Sigmoid colon (tissue), 6 donors: ENCODE measurements at regions not wholly inside any gene's neighbourhood (a gene's known extent, or its start where the extent isn't known, plus 50 kb on each side); places are given as distances from the start of the nearest gene placed in this dataset.

Source experiments
- DNase-seq: peaks from one replicate; pipeline ENCODE4 v3.0.0-alpha.2; 2019
- H3K27ac ChIP-seq, 4 donors: fragments of 200-600 bp; sonication (generic); one replicate each; pipeline ENCODE4 v1.5.1; 2016 to 2019; ENCODE audit warnings: mild to moderate bottlenecking in 1 of 4
- H3K27me3 ChIP-seq, 3 donors: fragments of 200-600 bp; sonication (generic); one replicate each; pipeline ENCODE4 v1.5.1; 2019; ENCODE audit warnings: mild to moderate bottlenecking in 1 of 3
- H3K36me3 ChIP-seq, 4 donors: fragments of 200-600 bp; sonication (generic); one replicate each; pipeline ENCODE4 v1.5.1; 2016 to 2019
- H3K4me1 ChIP-seq, 4 donors: fragments of 200-600 bp; sonication (generic); one replicate each; pipeline ENCODE4 v1.5.1; 2017 to 2019
- H3K4me3 ChIP-seq, 4 donors: fragments of 200-600 bp; sonication (generic); one replicate each; pipeline ENCODE4 v1.5.1; 2017 to 2019; ENCODE audit warnings: mild to moderate bottlenecking in 2 of 4, moderate library complexity in 1 of 4
- H3K9me3 ChIP-seq, 4 donors: fragments of 200-600 bp in 3 of 4; sonication (generic) in 3 of 4; one replicate each; pipeline versions ENCODE4 v1.5.1 to v1.6.1; 2013 to 2019
- EP300 ChIP-seq, 4 donors: sonication (generic); formaldehyde crosslinking; IDR thresholded peaks; one replicate each; pipeline ENCODE4 v1.6.1; 2017; ENCODE audit warnings: antibody characterized with exemption in 4 of 4
- POLR2A ChIP-seq, 2 donors: fragments of 450-650 bp; IDR thresholded peaks; one replicate each; pipeline ENCODE4 v1.6.1; 2016; ENCODE audit warnings: antibody characterized with exemption in 2 of 2, mild to moderate bottlenecking in 2 of 2, moderate library complexity in 2 of 2
- POLR2AphosphoS5 ChIP-seq, 4 donors: sonication (generic); formaldehyde crosslinking; IDR thresholded peaks; one replicate each; pipeline ENCODE4 v1.6.1; 2017; ENCODE audit warnings: antibody characterized with exemption in 4 of 4
- WGBS, 2 donors: extraction: QIAGEN DNeasy Blood & Tissue Kit; methylation state at CpG; one replicate each; pipeline ENCODE4 v1.1.7; 2013; 5-methylcytosine and 5-hydroxymethylcytosine counted together
- intact Hi-C: fragments of 100-400 bp; cut with DNase I; formaldehyde crosslinking; loops from one replicate; pipeline ENCODE4 v1.15.1; 2023
- TF ChIP-seq, protein P1 (sequence below), 4 experiments: fragments of 450-650 bp in 3 of 4; fragments of 200-600 bp in 1 of 4; IDR thresholded peaks; one replicate each; pipeline ENCODE4 v1.5.1; 2016 to 2019; ENCODE audit warnings: antibody characterized with exemption in 4 of 4, mild to moderate bottlenecking in 3 of 4, moderate library complexity in 2 of 4
- donor health status: healthy with polysubstance abuse.
- donor health status: healthy.

DNA sequence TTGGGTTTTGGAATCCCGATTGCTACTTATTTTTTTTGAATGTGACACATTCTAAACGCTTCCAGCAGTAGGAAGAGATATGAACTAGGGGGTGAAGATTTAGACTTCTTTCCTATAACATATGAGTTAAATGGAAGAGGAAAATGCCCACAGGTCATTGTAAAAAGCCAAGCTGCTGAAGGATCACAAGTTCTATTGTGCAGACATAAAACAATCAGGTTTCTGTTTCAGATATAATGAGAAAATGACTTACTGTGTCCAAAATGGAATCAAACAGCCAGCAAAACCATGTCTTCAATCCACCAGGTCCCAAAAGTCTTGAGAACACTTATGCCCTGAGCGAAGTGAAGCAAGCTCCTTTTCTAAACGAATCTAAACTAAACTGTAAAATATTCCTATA is 157.0 kb upstream of the SOX9 start:
- WGBS, 2 donors, result 86 to 95% methylated on average over 4 of the region's 4 CpGs

DNA sequence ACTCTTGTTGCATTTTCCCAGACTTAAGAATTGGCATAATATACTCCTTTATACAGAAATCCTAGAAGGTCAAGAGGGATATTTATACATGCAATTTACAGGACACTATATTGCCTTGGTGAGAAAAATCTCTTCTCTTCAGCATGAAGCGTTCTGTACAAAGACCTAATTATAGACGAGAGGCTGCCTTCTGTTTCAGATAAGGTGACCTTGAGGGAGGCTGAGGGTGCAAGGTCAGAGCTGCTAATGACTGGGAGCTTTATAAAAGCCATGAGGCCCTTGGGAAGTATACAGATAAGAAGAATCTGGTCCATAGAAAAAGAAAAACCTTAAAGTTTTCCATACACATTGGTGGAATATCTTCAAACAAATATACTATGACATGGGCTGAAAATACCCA is 156.3 kb upstream of the SOX9 start:
- Histone ChIP-seq H3K9me3 (no peaks in the 10 kb centered on the region), H3K27me3 (no peaks in the 10 kb centered on the region), H3K4me3 (no peak overlapping the region), H3K36me3 (no peaks in the 10 kb centered on the region), H3K4me1 (no peaks in the 10 kb centered on the region), H3K27ac (no peak overlapping the region)
- intact Hi-C loops, result no loop called here
- TF ChIP-seq, protein P1, sequence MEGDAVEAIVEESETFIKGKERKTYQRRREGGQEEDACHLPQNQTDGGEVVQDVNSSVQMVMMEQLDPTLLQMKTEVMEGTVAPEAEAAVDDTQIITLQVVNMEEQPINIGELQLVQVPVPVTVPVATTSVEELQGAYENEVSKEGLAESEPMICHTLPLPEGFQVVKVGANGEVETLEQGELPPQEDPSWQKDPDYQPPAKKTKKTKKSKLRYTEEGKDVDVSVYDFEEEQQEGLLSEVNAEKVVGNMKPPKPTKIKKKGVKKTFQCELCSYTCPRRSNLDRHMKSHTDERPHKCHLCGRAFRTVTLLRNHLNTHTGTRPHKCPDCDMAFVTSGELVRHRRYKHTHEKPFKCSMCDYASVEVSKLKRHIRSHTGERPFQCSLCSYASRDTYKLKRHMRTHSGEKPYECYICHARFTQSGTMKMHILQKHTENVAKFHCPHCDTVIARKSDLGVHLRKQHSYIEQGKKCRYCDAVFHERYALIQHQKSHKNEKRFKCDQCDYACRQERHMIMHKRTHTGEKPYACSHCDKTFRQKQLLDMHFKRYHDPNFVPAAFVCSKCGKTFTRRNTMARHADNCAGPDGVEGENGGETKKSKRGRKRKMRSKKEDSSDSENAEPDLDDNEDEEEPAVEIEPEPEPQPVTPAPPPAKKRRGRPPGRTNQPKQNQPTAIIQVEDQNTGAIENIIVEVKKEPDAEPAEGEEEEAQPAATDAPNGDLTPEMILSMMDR (IDR thresholded peaks at IDR 0.05), result no peak
- TF ChIP-seq EP300 (IDR thresholded peaks at IDR 0.05) (no peak), POLR2AphosphoS5 (IDR thresholded peaks at IDR 0.05) (no peak), POLR2A (IDR thresholded peaks at IDR 0.05) (no peak)
- WGBS, 2 donors, result 76 to 85% methylated on average over 2 of the region's 2 CpGs
- no peak for DNase-seq

More for the DNA sequence above, 157.0 kb upstream of the SOX9 start:
- no peaks in the 10 kb centered on the region for H3K27me3 ChIP-seq
- H3K36me3 ChIP-seq, result no peaks in the 10 kb centered on the region
- no peak overlapping the region for H3K27ac ChIP-seq
- no peak for DNase-seq
- no peaks in the 10 kb centered on the region for H3K9me3 ChIP-seq
- H3K4me3 ChIP-seq, result no peak overlapping the region
- intact Hi-C loops, result no loop called here
- H3K4me1 ChIP-seq, result no peaks in the 10 kb centered on the region
- TF ChIP-seq, protein P1 (IDR thresholded peaks at IDR 0.05), result no peak
- TF ChIP-seq POLR2A (IDR thresholded peaks at IDR 0.05), result no peak
- no peak for TF ChIP-seq POLR2AphosphoS5 (IDR thresholded peaks at IDR 0.05)
- no peak for TF ChIP-seq EP300 (IDR thresholded peaks at IDR 0.05)

DNA sequence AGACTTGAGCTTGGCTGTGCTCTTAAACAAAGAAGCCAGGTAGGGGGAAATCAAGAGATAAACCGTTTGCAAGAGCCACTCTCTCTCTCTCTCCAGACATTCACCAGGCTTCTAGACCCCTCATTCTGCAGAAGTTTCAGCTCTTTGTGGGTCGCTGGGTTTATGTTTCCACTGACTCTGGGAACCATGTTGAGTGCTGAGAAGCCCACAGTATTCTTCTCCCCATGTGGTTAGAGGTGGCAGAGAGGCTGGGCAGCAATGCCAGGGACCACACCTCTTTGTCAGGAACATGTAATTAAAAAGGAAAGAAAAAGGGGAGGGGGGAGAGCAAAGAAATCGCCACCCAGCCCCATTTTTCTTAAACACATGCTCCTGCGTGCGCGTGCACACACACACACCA is 154.8 kb upstream of the SOX9 start:
- H3K36me3 ChIP-seq, result no peaks in the 10 kb centered on the region
- WGBS, 2 donors, result 79 to 82% methylated on average over 6 of the region's 6 CpGs
- no peaks in the 10 kb centered on the region for H3K27me3 ChIP-seq
- TF ChIP-seq EP300 (IDR thresholded peaks at IDR 0.05), result no peak
- TF ChIP-seq POLR2AphosphoS5 (IDR thresholded peaks at IDR 0.05), result no peak
- no peak for TF ChIP-seq POLR2A (IDR thresholded peaks at IDR 0.05)
- TF ChIP-seq, protein P1 (IDR thresholded peaks at IDR 0.05), result no peak
- intact Hi-C loops, result no loop called here
- no peak overlapping the region for H3K4me3 ChIP-seq
- DNase-seq, result no peak
- no peaks in the 10 kb centered on the region for H3K4me1 ChIP-seq
- H3K27ac ChIP-seq, result no peak overlapping the region
- no peaks in the 10 kb centered on the region for H3K9me3 ChIP-seq

DNA sequence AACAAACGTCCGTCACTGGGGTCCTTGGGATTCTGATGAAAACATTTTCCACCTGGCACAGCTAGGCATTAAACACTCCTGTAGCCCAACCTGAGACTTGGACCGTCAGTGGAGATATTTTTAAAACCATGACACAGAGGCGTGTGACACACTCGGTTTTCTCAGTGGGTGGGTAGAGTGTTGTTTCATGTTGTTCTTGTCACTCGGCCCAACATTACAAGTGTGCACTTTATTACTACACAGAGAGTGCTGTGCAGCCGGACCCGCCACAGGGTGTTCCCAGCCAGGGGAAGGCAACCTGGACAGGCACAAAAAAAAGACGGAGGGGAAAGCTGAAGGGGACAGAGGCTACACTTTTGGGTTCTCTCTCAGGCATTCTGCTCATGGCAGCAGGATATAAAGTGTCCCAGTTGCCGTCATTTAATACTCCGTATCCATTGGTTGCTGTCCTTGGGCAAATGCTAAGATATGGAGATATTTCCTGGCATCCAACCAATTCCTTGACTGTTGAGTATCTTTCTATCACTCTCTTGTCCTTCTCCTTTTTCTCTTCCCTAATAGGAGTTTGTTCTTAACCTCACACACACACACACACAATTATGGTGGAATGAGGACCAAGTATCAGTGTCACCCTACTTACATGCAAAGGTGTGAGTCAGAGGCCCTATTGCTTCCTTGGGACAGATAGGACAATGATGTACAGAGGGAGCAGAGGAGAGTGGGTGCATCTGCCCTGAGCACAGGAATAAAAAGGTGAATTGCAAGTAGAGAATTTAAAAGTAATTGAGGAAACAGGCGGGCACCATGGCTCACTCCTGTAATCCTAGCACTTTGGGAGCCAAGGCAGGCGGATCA is 154.1 kb upstream of the SOX9 start:
- intact Hi-C loops, result no loop called here
- H3K27me3 ChIP-seq, result no peaks in the 10 kb centered on the region
- H3K4me1 ChIP-seq, result no peaks in the 10 kb centered on the region
- no peaks in the 10 kb centered on the region for H3K36me3 ChIP-seq
- no peak overlapping the region for H3K27ac ChIP-seq
- H3K9me3 ChIP-seq, result no peaks in the 10 kb centered on the region
- DNase-seq, result no peak
- no peak overlapping the region for H3K4me3 ChIP-seq
- no peak for TF ChIP-seq EP300 (IDR thresholded peaks at IDR 0.05)
- no peak for TF ChIP-seq POLR2A (IDR thresholded peaks at IDR 0.05)
- TF ChIP-seq, protein P1 (IDR thresholded peaks at IDR 0.05), result no peak
- TF ChIP-seq POLR2AphosphoS5 (IDR thresholded peaks at IDR 0.05), result no peak
- 88 to 91% methylated on average over 13 of the region's 13 CpGs for WGBS, 2 donors
